GM19372 (cell line): ENCODE measurements at regions not wholly inside any gene's neighbourhood (a gene's known extent, or its start where the extent isn't known, plus 50 kb on each side); places are given as distances from the start of the nearest gene placed in this dataset.

Experiments
- ATAC-seq: cut with Tn5 transposase; IDR thresholded peaks from one replicate; pipeline ENCODE4 v1.9.1; 2021; ENCODE audit warnings: mild to moderate bottlenecking, low read depth, moderate library complexity; ENCODE audit not compliant: unreplicated experiment

DNA sequence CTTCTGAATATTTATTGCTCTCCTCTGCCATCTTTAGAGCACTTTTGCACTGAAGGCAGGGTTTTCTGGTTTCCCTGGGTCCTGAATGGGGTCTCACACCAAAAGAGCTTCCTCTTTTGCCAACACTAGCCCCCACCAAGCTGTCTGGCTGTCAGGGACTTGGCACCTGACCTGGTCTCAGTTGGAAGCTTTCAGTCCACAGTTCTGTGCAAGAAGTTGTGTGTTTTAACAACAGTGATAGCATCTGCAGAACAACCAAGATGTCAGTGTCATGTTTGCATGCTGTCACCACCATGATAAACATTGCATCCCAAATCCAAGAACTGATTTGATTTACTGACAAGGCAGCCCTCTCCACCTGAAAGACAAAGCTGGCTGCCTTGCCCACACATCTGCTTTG is 448.5 kb upstream of the CCL2 start:
- no peak for ATAC-seq

DNA sequence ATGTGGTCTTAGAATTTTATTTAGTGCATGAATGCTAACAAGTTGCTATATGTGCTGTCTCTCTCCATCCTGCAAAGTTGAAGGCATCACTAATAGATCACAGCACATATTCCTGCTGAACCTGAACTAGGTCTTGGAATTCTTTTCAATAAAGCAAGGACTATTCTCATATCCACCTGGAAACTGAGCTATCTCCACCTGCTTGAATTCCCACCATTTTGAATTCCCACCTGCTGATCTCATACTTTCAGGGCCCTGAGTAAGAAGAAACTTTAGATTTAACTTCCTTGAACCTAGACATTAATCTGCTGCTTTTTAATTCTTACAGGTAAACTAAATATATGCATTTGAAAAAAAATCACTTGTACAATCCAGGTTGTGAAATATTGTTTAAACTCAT is 445.3 kb upstream of the CCL2 start:
- ATAC-seq, result no peak

GRCh38 chr17:33811004-33811760 is 443.9 kb upstream of the CCL2 start:
- no peak for ATAC-seq

- ATAC-seq, result no peak
These were observed 443.0 kb upstream of the CCL2 start for GRCh38 chr17:33811984-33812577.

DNA sequence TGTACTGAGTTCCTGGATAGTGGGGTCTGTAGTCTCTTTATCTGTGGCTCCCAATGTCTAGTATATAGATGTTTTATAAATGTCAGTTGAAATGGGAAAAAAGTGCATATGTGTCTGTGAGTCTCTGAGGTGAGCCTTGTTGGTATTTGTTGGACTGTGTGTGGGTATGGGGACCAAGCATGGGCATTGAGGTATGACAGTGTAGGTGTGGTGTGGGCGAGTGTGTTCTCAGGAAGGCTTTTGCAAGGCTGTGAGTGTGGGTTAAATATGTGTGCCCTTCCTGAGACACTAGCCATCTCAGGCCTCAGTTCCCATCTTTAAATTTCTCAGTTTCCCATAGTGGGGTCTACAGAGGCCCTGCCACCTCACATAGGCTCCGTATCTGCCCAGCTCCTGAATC is 440.2 kb upstream of the CCL2 start:
- ATAC-seq, result no peak

- ATAC-seq, result no peak
These were observed 439.0 kb upstream of the CCL2 start for GRCh38 chr17:33816036-33816435.

- ATAC-seq, result no peak
These were observed 438.1 kb upstream of the CCL2 start for GRCh38 chr17:33816842-33817617.

GRCh38 chr17:33819539-33819938 is 435.5 kb upstream of the CCL2 start:
- ATAC-seq, result no peak

DNA sequence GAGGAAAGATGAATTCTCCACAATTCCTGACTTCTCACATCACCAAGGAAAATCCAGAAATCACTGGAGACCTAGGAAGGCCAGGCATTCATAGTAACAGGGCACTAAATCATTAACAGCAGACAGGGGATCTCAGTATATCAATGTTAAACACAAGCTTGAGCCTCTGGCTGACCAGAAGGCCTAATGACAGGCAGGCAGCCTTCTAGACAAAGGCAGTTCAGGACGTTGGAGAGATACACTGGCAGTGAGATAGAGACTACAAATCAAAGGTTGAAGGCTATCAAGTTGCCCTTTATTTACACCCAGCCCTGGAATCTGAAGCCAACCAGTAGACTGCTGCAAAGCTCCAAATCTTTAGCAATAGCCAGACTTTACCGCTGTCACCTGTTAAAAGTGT is 422.8 kb upstream of the CCL2 start:
- ATAC-seq, result no peak

DNA sequence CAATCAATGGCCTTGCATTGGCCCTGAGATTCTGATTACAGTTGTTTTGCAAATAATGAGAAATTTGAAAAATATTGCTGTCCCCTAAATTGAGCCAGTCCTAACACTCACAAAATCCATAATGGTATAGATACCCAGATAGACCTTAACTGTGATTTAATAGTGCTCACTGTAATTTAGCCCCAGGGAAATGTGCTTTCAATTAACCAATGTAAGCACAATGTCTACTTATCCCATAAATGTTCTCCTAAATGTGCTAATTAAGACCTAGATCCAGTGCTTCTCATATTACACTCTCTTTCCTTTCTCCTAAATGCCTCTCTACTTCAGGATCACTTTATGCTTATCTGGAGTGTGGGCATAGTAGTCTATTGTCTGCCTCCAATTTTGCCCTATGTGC is 417.8 kb upstream of the CCL2 start:
- ATAC-seq, result no peak

DNA sequence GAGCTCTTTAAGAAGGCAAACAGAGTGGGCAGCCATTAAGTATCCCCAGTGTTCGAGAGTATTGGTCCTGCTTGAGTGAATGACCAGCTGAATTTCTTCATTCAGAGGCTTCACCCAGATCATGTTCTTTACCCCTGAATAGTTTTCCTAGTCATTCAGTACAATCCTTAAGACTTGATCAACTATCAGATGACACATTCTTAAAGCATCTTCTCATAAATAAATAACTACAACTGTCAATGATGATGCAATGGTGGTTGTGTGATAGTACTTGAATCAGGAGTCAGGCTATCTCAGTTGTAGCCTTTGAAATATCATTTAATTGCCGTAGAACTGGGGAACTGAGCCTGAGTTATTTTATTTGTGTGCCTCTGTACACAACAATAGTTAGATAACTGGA is 416.8 kb upstream of the CCL2 start:
- no peak for ATAC-seq

- no peak for ATAC-seq
These were observed 407.2 kb upstream of the CCL2 start for GRCh38 chr17:33847900-33848299.

DNA sequence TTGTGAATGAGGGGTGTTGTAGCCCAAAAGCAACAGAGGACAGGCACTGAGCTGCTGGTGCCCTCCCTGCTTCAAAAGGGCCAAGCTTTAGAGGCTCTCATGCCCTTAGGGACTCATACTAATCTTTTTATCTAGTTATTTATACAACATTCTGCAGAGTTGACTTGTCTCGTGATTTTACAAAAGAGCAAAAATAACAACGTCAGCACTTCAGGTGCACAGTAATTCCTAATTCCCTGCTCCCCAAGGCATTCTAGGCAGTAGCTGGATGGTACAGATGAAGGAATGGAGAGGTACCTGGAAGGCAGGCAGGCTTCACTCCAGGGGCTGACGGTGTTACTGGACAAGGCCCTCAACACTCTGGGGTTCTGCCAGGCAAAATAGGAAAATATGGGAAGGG is 406.7 kb upstream of the CCL2 start:
- no peak for ATAC-seq

- no peak for ATAC-seq
These were observed 400.5 kb upstream of the CCL2 start for GRCh38 chr17:33854596-33854995.

- no peak for ATAC-seq
These were observed 397.0 kb upstream of the CCL2 start for GRCh38 chr17:33858121-33858520.

GRCh38 chr17:33858682-33859081 is 396.4 kb upstream of the CCL2 start:
- ATAC-seq, result no peak

DNA sequence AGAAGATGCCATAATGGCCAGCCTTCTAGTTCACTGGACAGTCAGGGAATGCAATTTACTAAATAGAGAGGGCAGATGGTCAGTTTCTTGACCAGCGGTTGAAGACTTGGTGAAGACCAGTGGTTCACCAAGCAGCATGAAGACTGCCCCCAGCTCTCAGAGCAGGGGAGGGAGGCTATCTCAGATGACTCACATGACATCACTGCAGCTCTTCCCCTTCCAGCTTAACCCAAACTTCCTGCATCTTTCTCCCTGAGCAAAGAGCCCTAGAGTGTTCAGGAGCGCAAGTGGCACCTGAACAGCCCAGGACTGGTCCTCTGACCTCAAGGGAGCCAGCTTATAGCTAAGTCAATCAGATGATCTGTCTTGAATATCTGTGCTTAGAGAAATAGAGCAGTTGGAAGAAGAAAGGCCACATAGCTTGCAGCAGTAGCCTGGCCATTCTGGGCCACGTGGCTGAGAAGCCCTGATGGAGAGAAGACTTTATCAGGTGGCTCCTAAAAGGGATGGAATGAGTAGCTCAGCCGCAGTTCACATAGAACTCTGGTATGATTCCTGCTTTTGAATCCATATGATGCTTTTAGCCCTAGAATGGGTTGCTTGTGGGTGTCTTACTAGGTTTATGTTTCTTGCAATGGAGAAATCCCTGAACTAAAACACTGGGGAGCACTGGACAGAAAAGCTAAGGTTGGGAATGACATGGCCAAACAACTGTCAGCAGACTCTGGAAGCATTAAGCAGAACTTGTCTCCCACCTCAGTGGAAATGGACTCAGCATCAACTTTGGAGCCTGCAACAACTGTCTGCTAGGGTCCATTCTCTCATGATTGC is 392.1 kb upstream of the CCL2 start:
- no peak for ATAC-seq

DNA sequence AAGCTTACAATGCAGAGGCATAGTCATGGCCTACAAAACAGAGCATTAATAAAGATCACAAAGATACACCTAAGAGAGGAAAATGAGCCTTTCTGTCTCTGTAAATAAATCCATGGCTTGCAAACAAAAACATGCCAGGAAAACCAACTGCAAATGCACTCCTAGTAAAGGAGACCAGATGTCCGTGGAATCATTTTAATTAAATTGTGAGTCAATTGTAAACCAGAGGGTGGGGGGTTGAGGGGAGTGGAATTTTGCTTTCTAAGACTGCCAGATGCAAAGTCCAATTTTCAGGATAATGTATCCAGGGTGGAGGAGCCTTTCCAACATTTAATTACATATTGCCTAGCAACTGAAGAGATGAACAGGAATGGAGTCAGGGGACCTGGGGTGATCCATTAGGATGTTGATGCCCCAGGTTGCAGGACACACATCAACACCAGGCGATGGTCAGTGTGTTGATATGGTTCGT is 390.3 kb upstream of the CCL2 start:
- ATAC-seq, result no peak

DNA sequence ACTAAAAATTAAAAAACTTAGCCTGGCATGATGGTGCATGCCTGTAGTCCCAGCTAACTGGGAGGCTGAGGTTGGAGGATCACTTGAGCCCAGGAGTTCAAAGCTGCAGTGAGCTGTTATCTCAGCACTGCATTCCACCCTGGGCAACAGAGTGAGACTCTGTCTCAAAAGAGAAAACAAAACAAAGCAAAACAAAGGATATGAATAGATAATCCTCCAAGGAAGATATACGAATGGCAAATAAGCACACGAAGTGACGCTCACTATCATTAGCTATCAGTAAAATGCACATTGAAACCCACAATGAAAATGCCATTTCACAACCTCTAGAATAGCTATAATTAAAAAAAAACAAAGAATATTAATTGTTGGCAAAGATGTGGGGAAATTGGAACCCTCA is 386.2 kb upstream of the CCL2 start:
- ATAC-seq, result no peak

DNA sequence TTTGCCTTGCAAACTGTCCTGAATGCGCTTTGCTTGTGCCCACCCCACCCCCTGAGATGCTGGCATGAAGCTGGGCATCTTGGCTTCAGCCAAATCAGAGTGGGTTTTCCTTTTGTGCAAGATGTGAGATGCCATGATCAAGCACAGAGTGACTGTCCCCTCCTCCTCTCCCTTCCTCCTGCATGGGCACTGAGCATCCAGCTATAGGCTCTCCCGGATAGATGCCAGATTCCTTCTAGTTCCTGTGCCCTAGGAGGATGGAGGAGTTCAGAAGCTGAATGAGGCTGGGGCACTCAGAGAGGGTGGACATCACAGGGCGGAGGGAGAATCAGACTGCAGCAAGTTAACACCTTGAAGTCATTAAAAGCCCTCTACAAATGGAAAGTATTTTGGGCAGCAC is 384.1 kb upstream of the CCL2 start:
- no peak for ATAC-seq
